OCI-M1 (cell line): ENCODE measurements at regions not wholly inside any gene's neighbourhood (a gene's known extent, or its start where the extent isn't known, plus 50 kb on each side); places are given as distances from the start of the nearest gene placed in this dataset.

Experiments
- DNase-seq: peaks from one replicate; lab custom pipeline; 2025; lab: John Stamatoyannopoulos, UW

- DNase-seq: no peak
Observed at GRCh38 chr14:58814466-58814865, 176.7 kb downstream of the DACT1 start.

- DNase-seq: no peak
Observed at GRCh38 chr14:58815161-58815701, 177.5 kb downstream of the DACT1 start.

- no peak for DNase-seq
Observed at GRCh38 chr14:58815794-58816193, 178.0 kb downstream of the DACT1 start.

- no peak for DNase-seq
Observed at GRCh38 chr14:58816416-58817115, 178.8 kb downstream of the DACT1 start.

- no peak for DNase-seq
Observed at GRCh38 chr14:58817846-58818245, 180.1 kb downstream of the DACT1 start.

- no peak for DNase-seq
Observed at GRCh38 chr14:58820032-58820431, 182.3 kb downstream of the DACT1 start.

- DNase-seq: no peak
Observed at GRCh38 chr14:58821421-58821820, 183.7 kb downstream of the DACT1 start.

GRCh38 chr14:58822856-58823255, 185.1 kb downstream of the DACT1 start:
- no peak for DNase-seq

- DNase-seq: no peak
Observed at GRCh38 chr14:58823312-58823711, 185.6 kb downstream of the DACT1 start.

GRCh38 chr14:58824106-58824505, 186.3 kb downstream of the DACT1 start:
- DNase-seq: no peak

- no peak for DNase-seq
Observed at GRCh38 chr14:58824796-58825195, 187.0 kb downstream of the DACT1 start.

- DNase-seq: no peak
Observed at GRCh38 chr14:58825606-58826005, 187.8 kb downstream of the DACT1 start.

GRCh38 chr14:58826845-58827686, 189.3 kb downstream of the DACT1 start:
- DNase-seq: no peak

GRCh38 chr14:58828298-58828697, 190.5 kb downstream of the DACT1 start:
- no peak for DNase-seq

GRCh38 chr14:58829594-58829993, 191.8 kb downstream of the DACT1 start:
- no peak for DNase-seq

- no peak for DNase-seq
Observed at GRCh38 chr14:58830121-58830520, 192.4 kb downstream of the DACT1 start.

- no peak for DNase-seq
Observed at GRCh38 chr14:58832095-58832521, 194.3 kb downstream of the DACT1 start.

GRCh38 chr14:58833634-58834378, 196.0 kb downstream of the DACT1 start:
- DNase-seq: no peak

GRCh38 chr14:58836303-58836974, 198.7 kb downstream of the DACT1 start:
- no peak for DNase-seq

GRCh38 chr14:58839233-58839632, 201.5 kb downstream of the DACT1 start:
- DNase-seq: no peak

- no peak for DNase-seq
Observed at GRCh38 chr14:58844544-58844943, 206.8 kb downstream of the DACT1 start.
